ENCODE measurements at regions not wholly inside any gene's neighbourhood (a gene's known extent, or its start where the extent isn't known, plus 50 kb on each side); places are given as distances from the start of the nearest gene placed in this dataset.
"Not testable (repeated sequence)": the region's sequence is repeated elsewhere in the genome, so short reads cannot be mapped to it uniquely, and the experiment has no call there.

DNA sequence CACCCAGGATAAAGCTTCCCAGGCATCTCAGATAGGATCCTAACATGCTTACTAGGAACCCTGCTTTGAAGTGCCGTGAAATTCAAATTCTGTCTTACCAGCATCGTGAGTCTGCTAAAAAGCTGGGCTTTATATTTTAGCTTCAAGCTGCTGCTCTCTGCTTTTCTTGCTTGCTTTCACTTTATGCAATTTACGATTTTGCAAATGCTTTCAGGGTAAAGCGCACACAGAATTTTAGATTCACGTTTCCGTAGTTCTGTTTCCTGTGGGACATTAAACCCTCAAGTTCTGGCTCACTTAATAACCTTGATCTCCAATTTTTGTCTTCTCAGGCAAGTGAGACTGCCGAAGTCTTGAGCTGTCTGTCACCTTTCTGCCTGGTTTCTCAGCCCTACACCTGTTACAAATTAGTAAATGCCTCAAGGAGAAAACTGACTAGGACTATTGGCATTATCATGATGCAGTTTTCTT lies 170.5 kb upstream of the TGFBR2 start:
- DNase-seq (ENCODE audit: low read depth in 2 of 3, low spot score in 1 of 3) = no peak

DNA sequence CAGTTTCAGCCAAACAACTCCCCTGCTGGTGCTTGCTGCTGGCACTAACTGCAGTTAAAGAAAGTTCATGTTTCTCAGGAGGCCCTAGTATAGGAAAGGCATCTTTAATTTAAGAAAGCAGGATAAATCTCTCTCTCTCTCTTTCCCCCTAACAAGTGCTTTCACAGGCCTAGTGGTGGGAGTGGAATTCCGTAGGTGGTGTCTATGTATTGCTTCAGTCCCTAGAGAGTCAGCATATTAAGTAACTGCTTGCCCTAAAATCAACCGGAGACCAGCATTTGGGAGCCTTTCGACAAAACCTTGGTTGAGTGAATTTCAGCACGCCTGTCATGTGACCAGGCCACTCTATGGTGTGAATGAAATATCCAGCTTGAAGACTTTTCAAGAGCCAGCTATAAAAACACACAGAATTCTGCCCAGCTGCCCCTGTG lies 169.2 kb upstream of the TGFBR2 start:
- no peak for DNase-seq (ENCODE audit: low read depth in 2 of 3, low spot score in 1 of 3)

- DNase-seq (ENCODE audit: low read depth in 2 of 3, low spot score in 1 of 3) = no peak
These were observed 168.3 kb upstream of the TGFBR2 start for GRCh38 chr3:30438126-30438525.

DNA sequence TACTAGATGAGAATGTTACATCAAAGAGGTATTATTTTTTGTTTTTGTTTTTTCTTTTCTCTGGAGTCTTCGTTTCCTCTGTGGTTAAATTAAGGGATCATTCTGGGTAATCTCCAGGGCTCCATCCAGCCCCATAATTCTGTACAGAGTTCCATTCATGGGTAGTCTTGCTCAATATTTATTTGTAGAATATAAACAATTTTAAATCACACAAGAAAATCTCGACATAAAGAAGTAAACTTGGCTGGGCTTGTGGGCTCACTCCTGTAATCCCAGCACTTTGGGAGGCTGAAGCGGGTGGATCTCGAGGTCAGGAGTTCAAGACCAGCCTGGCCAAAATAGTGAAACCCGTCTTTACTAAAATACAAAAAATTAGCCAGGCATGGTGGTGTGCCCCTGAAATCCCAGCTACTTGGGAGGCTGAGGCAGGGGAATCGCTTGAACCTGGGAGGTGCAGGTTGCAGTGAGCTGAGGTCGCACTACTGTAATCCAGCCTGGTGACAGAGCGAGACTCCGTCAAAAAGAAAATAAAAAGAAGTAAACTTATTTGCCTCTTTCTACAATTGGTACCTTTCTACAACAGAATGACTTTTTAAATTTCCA lies 166.8 kb upstream of the TGFBR2 start:
- DNase-seq (ENCODE audit: low read depth in 2 of 3, low spot score in 1 of 3) = no peak

GRCh38 chr3:30440147-30440604 lies 166.2 kb upstream of the TGFBR2 start:
- no peak for DNase-seq (ENCODE audit: low read depth in 2 of 3, low spot score in 1 of 3)

- no peak for DNase-seq (ENCODE audit: low read depth in 2 of 3, low spot score in 1 of 3)
These were observed 165.5 kb upstream of the TGFBR2 start for GRCh38 chr3:30440880-30441279.

DNA sequence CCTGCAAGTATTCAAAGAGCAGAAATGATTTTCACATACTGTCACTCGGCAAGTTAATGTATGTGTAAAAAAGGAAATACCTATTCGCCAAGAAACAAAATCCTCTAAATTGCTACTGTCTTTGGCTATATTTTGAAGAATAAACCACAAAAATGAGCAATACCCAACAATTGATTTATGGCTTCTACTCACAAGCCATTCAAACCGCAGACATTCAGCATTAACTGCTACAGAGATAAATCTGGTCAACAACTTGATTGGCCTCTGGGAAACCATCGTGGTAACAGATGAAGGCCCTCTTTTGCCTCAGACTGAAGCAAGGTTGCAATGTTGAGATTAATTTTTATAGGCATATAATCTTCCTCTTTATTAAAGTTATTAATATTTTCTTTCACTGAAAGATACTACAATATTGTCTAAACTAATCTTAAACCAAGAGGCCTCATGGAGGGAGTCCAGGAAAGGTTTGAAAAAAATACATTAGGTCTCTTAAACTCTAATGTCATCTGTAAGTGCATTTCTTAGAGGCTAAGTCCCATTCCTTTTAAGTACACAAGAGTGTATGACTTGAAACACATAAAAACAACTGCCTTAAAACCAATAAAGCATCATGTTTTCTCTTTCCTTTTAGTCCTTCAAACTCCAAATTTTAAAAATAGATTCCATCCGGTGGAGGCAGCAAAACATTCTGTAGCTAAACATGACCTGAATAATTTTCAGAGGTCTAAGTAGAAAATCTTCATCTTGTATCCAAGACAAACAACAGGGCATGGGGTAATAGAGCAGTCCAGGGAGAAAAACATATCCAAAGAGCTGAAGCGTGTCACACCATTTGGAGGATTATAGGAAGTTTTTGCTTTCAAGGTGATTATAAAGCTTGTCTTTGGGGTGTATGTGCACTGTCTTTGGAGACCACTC lies 162.4 kb upstream of the TGFBR2 start:
- DNase-seq (ENCODE audit: low read depth in 2 of 3, low spot score in 1 of 3) = no peak

DNA sequence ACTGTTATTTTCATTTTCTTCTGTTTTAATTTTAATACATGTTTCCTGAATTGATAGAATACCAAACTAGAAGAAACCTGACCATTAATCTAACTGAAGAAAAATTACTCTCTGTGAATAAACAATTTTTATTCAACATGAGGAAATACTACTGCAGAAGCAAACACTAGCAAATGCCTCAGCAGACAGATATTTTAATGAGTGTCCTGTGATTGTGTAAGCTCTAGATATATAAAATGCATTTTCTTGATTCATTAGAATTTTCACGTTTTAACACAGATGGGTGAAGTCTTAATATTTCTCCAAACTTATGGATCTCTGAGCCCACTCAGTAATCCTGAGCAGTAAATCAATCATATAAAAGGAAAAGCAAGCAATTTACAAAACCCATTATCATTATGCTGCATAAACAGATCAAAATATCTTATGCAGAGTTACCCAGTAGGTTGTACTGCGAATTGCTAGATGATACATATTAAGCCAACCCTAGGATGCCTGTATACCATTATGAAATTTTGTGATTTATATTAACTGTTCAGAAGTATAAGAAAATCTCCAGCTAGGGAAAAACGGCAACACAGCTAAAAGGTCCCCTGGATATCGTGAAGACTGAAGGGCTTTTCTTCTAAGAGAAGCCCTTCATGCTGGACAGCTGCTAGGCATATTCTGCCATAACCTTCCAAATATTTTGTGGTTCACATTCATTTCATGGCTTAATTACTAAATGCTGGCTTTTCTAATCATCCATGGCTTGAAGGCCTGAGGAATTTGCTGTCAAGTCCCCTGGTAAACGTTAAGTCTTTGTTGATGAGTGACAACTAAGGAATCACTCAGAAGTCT lies 157.7 kb upstream of the TGFBR2 start:
- no peak for DNase-seq (ENCODE audit: low read depth in 2 of 3, low spot score in 1 of 3)

DNA sequence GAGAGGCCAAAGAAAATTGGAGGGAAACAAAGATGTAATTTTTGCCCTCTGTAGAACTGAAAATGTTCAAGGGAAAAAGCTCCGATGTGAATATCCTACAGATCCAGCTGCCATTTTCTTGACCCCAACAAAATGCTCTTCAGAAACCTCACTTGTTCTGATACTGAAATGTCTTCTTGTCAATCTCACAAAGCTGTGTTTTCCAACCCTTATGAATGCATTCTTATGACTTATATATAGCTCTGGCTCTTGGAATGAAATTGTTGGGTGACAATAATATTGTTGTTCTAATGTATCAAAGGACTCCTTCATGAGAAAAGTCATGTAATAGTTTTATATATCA lies 157.1 kb upstream of the TGFBR2 start:
- DNase-seq (ENCODE audit: low read depth in 2 of 3, low spot score in 1 of 3) = no peak

- DNase-seq (ENCODE audit: low read depth in 2 of 3, low spot score in 1 of 3) = no peak
These were observed 154.0 kb upstream of the TGFBR2 start for GRCh38 chr3:30452446-30452845.

- DNase-seq (ENCODE audit: low read depth in 2 of 3, low spot score in 1 of 3) = no peak
These were observed 152.9 kb upstream of the TGFBR2 start for GRCh38 chr3:30453360-30454039.

DNA sequence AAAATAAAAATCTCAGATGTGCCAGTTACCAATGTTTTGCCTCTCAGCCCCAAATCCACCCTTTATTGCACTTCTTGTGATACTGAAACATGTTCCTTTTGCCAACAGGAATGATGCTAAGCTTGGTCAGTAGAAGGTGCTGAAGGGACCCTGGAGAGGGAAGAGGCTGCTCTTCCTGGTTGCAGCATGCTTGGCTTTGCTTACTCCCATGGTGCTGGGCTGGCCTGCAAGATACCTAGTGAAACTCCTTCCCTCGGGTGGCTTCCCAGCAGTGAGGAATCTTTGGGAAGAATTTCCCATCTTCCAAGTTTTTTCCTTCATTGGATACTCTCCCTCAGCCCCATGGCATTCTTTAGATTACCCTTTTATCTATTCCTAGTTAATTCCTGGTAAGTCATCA lies 151.8 kb upstream of the TGFBR2 start:
- DNase-seq (ENCODE audit: low read depth in 2 of 3, low spot score in 1 of 3) = no peak

DNA sequence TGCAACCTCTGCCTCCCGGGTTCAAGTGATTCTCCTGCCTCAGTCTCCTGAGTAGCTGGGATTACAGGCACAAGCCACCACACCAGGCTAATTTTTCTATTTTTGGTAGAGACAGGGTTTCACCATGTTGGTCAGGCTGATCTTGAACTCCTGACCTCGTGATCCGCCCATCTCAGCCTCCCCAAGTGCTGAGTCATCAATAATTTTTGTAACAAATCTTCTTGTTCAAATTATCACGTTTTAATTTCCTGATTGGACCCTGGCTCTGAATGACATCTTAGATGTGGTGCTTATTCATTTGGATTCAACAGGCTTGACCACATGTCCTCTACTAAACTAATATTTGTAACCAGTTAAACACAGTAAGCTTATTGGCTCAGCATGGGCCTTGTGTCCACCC lies 151.3 kb upstream of the TGFBR2 start:
- DNase-seq (ENCODE audit: low read depth in 2 of 3, low spot score in 1 of 3) = not testable (repeated sequence)

GRCh38 chr3:30455840-30456239 lies 150.6 kb upstream of the TGFBR2 start:
- no peak for DNase-seq (ENCODE audit: low read depth in 2 of 3, low spot score in 1 of 3)

DNA sequence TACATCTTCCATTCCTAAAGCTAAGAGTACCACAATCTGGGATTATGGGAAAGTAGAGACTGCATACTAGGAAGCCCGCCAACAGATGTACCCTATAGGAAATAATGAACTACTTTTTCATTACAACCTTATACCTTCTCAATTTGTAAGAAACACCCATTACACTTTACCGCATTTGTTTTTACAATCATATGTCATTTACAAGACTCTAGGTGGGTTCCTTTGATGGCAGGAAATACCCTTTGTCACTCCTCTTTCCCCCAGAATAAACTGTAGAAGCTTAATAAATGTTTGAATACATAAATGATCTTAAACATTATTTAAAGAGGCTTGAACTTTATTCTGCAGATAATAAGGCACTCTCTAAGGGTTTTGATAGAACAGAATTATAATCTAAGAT lies 150.1 kb upstream of the TGFBR2 start:
- no peak for DNase-seq (ENCODE audit: low read depth in 2 of 3, low spot score in 1 of 3)

- no peak for DNase-seq (ENCODE audit: low read depth in 2 of 3, low spot score in 1 of 3)
These were observed 149.3 kb upstream of the TGFBR2 start for GRCh38 chr3:30457081-30457480.

DNA sequence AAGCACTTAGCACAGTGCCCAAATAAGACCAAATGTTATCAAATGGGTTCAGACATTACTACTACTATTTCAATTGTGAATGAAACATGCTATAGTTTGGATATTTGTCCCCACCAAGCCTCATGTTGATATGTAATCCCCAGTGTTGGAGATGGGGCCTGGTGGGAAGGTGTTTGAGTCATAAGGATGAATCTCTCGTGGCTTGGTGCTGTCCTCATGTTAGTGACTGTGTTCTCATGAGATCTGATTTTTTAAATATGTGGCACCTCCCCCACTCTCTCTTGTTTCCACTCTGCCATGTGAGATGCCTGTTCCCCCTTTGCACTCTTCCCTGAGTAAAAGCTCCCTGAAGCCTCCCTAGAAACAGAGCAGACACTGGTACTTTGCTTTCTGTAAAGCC lies 148.7 kb upstream of the TGFBR2 start:
- DNase-seq (ENCODE audit: low read depth in 2 of 3, low spot score in 1 of 3) = no peak

GRCh38 chr3:30458376-30459171 lies 147.8 kb upstream of the TGFBR2 start:
- no peak for DNase-seq (ENCODE audit: low read depth in 2 of 3, low spot score in 1 of 3)

GRCh38 chr3:30461311-30461710 lies 145.1 kb upstream of the TGFBR2 start:
- DNase-seq (ENCODE audit: low read depth in 2 of 3, low spot score in 1 of 3) = no peak

All from stimulated activated CD4-positive, alpha-beta T cell treated with anti-CD3 and anti-CD28 coated beads, Interleukin-12 subunit alpha, Interleukin-12 subunit beta, amount 100 ng/mL, for 48 hours (primary cell).